NCI-H345 treated with DMSO at 0.1 percent for 48 hours (cell line): ENCODE measurements at regions not wholly inside any gene's neighbourhood (a gene's known extent, or its start where the extent isn't known, plus 50 kb on each side); places are given as distances from the start of the nearest gene placed in this dataset.
A peak's percentile ranks its signal among the peaks of the same experiment; 100 is the strongest.

Experiments used
- DNase-seq: peaks from one replicate; lab custom pipeline; 2025; ENCODE audit not compliant: unreplicated experiment; lab: John Stamatoyannopoulos, UW

DNA sequence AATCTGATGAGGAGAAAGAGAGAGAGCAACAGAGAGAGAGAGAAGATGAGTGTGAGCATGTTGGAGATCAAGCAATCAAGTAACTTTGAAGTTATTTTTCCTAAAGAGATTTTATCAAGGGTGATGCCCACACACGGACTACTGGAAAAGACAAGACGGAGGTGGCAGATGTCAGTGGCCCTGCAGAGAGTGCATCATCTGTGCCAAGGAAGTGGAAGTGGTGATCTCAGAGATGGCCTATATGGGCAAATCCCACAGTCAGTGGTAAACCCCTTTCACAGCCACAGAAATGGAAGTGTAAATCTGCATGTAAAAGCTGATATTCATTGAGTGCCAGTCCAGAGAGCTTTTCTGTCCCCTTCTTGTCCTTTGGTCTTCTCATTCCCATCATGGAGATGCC is 577.2 kb upstream of the AADAT start:
- DNase-seq = no peak

DNA sequence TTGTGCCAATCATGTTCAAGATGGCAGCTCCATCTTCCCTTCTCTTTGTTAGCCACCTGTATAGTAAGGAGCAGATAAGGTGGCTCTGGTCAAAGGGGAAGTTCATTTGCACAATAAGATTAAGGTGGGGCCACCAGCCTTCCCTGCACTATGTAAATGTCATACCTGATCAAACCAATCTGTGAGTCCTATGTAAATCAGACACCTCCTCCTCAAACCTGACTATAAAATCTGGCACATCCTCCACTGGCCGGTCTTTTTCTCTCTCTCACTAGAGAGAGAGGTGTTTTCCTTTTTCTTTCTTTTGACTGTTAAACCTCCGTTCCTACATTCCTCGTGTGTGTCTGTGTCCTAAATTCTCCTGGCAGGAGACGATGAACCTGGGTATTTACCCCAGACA is 572.5 kb upstream of the AADAT start:
- no peak for DNase-seq

DNA sequence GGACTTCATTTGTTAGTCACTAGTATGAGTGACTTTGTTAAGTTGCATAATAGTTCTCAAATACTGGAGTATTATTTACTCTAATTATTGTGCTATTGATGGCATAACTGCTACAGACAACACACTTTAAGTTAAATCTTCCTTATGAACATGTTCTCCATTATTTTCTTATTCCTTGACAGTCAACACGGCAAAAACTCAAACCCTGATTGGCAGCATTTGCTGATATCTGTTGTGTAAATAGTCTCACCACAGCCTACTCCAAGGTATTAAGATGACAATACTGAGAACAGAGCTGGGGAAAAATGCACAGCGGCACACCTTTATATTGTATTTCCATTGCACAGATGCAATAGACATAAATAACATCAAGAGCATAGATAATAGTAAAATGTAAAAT is 568.0 kb upstream of the AADAT start:
- DNase-seq = no peak

DNA sequence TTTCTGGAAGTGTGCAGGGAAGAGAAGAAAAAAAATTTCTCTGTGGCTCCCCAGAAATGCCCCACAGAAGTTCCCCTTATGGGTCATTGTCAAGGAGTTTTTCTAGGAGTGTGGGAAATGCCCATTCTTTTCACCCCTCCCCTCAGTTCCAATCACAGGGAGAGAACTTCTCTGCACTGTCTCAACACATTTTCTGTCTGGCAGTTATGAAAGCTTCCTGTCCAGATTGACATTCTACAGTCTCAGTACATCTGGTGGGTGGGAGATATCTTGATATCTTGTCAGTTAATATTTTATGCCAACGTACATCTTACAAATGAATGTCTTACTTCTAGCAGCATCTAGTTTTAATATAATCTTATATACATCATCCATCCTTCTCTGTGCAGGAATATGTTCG is 566.8 kb upstream of the AADAT start:
- no peak for DNase-seq

DNA sequence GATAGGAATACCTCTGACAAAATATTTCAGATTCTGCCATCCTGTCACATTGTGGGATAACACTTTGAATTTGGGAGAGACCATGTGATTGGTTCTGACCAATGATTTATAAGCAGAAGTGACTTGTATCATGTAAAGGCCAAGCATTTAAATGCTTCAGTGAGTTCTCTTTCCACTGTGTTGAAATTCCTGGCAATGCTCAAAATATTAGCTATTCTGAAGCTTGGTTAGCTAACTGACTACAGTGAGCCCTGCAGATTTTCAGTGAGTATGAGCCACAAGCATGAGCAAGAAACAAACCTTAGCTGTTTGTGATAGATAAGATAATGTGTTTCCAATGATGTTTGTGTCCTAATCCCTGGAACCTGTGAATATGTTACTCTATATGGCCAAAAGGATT is 562.8 kb upstream of the AADAT start:
- DNase-seq = no peak

DNA sequence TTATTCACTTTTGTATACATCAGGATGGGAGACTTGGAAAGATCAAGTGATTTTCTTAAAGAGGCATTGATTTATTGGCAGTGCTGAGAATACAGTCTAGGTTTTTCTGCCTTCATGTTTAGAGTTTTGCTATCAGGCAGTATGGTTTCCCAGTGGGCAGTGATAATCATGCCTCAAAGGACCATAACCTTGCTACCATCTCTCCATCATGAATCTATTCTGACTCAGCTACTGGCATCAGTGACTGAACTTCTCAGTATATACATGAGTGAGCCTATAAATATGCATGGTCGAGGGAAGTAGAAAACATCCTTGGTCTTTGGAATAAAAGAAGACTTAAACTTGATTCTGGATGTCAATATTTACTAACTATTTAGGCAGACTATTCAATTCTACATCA is 562.0 kb upstream of the AADAT start:
- no peak for DNase-seq

DNA sequence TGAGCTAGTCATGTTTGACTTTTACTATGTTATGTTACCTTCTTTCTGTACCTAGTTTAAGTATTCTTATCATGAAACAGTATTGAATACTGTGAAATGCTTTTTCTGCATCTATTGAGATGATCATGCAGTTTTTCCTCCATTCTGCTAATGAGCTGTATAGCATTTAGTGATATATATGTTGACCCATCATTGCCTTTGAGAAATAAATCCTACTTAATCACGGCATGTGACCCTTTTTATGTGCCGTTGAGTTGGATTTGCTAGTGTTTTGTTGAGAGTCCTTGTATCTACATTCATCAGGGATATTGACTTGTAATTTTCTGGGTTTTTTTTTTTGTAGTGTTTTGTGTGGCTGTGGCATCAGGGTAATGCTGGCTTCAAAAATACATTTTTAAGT is 537.7 kb upstream of the AADAT start:
- DNase-seq = no peak

DNA sequence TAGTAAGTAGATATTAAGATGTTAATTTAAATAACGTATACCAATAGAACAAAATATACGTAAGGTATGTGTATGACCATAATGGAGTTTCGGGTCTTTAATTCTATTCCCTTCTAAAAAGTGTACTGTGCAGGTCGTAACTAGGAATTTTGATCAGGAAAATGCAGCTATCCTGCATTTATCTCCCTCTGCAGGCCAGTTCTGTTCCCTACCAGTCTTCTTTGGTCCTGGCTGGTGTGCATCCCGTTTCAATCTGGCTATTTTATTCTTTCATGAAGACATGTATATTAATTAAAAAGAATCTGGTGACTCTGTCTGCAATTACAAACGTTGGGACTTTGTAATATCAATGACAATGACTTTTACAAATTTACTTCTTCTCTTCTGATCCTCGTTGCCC is 534.1 kb upstream of the AADAT start:
- no peak for DNase-seq

DNA sequence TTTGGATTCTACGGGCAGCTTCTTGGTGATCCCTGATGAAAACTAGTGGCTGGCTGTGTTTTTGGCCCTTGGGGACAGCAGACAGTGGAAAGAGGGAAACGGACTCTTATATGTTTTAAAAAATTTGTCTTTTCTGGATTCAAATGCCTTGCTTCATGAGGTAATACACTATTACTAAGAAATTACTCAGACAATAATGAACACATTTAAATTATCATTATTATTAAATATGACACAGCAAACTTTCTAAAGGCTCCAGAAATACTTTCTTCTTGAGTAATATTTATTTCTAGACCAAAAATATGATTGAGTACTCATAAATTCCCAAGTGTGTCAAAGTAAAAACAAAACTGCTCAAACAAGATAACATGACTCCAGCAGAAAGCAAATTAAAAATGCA is 520.7 kb upstream of the AADAT start:
- DNase-seq = no peak

DNA sequence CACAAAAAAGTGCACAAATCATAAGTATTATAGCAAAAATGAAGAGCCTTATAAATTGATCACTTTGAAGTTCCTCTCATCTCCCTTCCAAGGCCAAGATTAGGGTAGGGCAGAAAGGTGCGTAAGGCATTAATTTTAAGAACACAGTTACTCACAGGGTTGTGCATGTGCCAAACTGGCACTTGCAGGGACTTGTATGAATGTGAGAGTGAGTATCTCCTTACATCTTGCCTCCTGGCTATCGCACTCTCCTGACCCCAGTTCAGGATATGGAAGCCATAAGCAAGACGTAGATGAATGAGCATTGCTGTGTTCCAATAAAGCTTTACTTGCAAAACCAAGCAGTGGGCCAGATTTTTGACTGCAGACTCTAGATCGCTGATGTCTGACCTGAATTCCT is 510.1 kb upstream of the AADAT start:
- DNase-seq = no peak

DNA sequence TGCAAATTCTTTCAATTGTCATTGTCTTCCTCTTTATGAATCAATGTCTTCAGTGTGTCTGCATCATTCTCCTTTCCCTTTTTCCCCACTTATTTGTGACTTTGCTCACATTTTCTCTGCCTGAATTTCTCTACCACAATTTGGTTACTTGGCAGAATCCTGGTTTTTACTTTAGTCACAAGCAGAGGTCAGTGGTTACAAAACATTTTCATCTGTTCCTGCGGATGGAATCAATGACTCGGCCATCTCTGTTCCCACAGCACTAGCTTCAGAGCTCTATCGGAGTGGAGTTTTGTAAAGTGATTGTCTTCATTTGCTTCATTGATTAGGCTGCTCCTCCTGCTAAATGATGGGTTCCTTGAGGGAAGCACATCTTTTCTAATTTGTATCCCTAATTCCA is 501.3 kb upstream of the AADAT start:
- DNase-seq = no peak

DNA sequence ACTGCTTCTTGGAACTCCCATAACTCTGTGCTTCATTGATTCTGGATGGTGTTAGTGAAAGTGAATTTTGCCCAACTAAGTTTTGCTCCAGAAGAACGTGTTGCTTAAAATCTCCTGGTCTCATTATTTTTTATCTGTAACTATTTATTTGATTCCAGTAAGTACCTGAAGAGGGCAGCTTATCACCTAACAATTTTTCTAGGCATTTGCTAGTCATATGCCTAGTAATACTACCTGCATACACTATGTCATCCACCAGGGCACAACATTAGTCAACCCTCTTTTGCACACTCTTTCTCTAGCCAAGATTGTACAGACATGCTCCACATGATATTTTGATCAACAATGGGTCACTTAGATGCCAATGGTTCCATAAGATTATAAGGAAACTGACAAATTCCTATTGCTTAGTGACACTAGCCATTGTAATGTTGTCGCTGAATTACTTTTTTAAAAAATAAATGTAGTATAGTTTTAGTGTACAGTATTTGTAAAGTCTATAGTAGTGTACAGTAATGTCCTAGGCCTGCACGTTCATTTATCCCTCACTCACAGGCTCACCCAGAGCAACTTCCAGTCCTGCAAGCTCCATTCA is 499.9 kb upstream of the AADAT start:
- DNase-seq = peak; percentile 21

DNA sequence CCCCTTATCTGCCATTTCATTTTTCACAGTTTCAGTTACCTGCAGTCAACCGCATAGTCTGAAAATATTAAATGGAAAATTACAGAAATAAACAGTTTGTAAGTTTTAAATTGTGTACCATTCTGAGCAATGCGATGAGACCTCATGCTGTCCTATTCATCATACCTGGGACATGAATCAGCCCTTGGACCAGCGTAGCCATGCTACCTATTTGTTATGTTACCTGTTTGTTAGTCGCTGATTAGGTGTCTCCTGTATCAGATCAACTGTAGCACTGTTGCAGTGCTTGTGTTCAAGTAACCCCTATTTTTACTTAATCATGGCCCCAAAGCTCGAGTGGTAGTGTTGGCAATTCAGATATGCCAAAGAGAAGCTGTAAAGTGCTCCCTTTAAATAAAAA is 492.2 kb upstream of the AADAT start:
- no peak for DNase-seq

DNA sequence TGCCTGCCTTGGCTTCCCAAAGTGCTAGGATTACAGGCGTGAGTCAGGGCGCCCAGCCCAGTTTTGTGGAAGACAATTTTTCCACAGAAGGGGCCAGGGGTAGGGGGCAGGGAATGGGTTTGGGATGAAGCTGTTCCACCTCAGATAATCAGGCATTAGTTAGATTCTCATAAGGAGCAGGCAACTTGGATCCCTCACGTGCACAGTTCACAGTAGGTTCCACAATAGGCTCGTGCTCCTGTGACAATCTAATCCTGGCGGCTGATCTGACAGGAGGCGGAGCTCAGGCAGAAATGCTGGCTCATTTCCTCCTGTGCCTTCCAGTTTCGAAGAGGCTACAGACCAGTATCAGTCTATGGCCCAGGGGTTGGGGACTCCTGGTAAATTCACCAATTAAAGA is 491.6 kb upstream of the AADAT start:
- no peak for DNase-seq

DNA sequence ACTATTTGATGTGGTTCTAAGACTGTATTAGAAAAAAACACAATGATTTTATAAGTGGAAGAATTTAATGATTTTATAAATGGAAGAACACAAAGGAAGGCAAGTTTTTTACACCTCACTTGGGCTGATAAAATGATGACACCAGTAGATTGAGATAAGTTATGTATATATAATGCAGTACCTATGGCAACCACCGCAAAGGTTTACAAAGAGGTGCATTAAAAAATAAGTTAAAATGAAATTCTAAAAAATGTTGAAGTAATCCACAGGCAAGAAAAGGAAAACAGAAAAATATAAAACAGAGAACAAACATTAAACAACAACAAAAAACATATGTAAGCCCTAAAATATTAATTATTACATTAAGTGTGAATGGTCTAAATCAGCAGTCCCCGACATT is 490.9 kb upstream of the AADAT start:
- DNase-seq = no peak

DNA sequence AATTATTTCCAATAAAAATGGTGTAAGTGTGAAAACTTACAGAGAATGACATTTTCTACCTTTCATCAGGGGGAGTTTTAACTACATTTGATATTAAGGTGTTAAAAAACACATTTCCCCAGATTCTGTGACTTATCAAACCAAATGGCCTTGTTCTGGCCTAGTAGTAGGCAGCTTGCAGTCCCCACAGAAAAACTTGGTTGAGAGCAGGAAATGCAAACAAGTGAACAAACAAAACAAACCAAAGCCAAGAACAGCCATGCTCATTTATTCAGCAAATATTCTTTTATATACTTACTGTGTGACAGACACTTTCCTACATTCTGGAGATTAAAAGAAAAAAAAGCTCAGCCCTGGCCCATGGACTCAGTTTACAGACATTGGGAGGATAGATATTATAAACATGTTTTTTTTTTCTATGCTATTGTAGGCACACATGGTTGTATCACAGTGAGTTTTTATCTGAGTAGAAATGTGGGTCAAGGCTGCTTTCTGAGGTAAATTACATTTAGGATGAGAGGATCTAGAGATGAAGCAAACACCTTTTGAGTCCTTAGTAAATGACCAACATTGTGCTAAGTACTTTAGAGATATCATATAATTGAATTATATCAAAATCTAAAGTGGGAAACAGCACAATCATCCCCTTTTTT is 449.2 kb upstream of the AADAT start:
- no peak for DNase-seq

DNA sequence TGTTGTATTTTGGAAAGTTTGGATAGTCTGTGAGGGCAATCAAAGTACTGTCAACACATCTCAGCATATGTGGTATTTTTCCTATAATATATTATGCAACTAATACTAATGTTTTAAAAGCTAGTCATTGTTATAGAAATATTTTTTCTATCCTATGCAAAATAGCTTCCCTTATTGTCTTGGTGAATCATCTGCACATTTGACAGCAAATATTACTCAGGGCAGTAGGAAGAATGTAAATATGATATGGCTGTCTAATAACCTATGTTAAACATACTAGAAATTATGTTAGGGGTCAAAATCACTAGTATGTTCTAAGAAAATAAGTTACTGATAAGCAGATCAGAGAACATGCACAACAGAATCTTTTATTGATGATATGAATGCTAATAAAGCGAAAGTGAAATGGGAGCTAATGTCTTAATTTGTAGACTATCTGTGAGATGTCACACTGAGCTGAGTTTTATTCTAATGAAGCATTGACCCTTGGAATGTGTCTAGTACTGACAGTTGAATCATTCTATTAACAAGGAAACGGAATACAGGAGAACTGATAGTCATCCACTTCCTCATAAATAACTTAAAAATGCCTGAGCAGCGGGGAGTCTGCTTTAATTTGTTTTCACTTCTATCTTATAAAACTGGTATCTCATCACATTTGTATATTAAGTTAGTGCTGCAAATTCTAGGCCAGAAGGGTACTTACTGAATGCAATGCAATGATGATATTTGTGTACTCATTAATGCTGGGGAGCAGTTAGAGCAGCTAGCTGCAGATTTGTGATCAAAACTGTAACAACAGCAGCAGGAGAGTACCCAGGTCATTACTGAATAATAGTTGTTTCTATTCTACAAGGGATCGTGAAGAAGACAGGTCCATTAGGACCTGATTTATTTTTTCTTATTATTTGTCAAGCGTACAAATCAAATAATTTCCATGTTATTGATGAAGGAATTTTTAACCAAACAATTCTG is 440.3 kb upstream of the AADAT start:
- no peak for DNase-seq

DNA sequence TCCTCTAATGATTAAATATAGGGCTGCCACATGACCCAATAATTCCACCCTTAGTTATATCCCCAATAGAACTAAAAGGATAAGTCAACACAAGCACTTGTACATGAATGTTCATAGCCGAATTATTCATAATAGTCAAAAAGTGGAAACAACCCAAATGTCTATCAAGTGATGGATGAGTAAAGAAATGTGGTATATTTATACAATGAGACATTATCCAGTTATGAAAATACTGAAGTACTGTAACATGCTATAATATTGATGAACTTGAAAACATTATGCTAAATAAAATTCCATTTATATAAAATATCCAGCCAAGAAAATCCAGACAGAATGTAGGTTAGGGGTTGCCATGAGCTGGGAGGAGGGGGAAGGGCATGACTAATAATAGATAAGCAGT is 436.7 kb upstream of the AADAT start:
- DNase-seq = no peak

DNA sequence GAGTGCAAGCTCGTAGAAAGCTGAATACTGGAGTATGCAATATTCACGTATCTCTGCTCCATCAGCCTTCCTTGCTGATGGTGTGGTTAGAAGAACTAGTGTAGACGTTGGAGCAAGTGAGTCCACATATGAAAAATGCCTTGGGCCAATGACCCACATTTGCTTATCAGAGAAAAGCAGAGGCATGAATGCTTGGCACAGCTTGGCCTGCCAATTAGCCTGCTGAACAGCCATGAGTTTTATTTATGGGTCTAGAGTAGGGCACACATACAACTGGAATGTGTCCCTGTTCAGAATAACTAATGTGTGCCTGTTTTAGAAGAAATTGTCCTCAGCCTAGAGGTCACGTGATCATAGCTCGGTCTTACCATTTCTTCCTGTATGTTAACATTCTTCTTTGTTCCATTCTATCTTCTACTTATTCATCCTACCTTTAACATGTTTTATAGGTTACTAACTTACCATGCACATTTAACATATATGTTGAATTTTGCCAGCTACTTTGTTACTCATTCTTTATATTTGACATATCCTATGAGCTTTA is 432.7 kb upstream of the AADAT start:
- DNase-seq = no peak

DNA sequence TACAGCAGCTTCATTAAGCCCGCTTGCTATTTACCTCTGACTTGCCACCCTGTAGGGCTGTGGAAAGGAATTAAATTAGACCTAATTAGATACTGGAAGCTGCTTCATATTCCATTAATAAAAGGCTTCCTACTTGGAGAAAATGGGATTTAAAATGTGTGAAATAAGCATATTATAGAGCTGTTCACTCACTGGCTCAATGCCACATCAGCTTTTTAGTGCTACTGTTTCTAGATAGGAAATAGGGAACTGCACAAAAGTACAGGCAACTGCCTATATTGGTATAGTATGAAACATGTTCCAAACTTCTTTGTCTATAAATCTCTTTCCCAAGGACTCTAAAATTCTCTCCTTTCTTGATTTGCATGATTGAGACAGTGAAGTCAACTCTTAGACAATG is 407.9 kb upstream of the AADAT start:
- DNase-seq = no peak

DNA sequence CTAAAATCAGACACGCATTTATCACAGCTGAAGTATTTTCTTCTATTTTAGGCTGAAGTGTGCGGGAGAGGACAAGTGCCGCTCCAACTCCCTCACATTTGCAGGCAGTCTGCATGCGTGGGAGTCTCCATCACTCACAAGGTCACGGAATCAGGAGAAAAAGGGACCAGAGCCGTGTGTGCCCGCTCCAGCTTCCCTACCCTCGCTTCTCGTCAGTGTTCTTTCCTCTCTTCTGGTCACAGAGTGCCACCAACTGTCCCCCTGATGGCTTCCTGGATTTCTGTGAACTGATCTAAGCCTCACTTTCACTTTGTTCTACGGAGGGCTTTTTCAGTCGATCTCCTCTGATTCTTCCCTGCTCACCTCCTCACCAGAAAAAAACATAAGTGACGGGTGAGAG is 407.4 kb upstream of the AADAT start:
- peak; percentile 16 for DNase-seq

DNA sequence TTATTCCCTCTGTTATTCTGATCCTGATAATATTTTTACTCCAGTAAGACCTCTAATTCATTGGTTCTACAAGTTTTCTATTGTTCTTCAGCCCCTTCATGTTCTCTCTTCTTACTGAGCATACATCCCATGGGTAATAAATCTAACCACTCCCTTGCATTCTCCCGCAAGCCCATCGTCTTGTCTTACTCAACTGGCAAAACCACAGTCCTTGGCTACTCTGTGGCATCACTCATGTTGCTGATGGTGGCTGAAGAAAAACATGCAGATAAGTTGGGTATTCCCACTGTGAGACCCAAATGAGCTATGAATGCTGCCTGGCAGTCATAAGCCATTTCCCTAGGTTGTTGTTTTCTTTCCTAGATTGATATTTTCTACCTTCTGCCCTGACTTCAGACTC is 402.2 kb upstream of the AADAT start:
- DNase-seq = no peak
